ENCODE measurements at regions not wholly inside any gene's neighbourhood (a gene's known extent, or its start where the extent isn't known, plus 50 kb on each side); places are given as distances from the start of the nearest gene placed in this dataset.

DNA sequence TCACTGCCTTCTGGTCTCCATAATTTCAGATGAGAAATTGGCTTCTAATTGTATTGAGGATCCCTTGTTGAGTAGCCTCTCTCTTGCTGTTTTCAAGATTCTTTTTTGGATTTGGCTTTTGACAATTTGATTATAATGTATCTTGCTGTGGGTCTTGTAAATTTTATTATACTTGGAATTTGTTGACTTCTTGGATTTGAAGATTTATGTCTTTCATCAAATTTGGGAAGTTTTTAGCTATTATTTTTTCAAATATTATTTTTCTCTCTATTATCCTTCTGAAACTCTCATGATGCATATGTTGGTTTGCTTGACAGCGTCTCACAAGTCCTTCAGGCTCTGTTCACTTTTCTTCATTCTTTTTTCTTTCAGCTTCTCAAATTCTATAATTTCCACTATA is 126.1 kb downstream of the C1orf94 start:
- H3K23me2 ChIP-seq (ENCODE audit: insufficient read length, low read depth, low read length, poor library complexity, severe bottlenecking): no peaks in the 10 kb centered on the region
- H3K27ac ChIP-seq (ENCODE audit: insufficient read length, low read depth, low read length): no peak overlapping the region
- no peak for DNase-seq
- no peak overlapping the region for H3K4ac ChIP-seq (ENCODE audit: low read depth, low read length)
- H3K27me3 ChIP-seq (ENCODE audit: insufficient read depth, low read length): no peaks in the 10 kb centered on the region
- H3K9me3 Mint-ChIP-seq: peaks cover 12 to 21% of the 10 kb centered on the region in 2 experiments
- no peak overlapping the region for H2BK5ac ChIP-seq (ENCODE audit: insufficient read length, low read length)
- WGBS (ENCODE audit: extremely low coverage, insufficient read length, low lambda C conversion rate): no CpG with 5 or more reads among the region's 1 CpG
- H3K4me3 Mint-ChIP-seq: no peak overlapping the region
- H3K27me3 Mint-ChIP-seq (ENCODE audit: low read depth): peaks cover 8% of the 10 kb centered on the region
- H2BK12ac ChIP-seq (ENCODE audit: insufficient read length, low read depth, low read length): no peak overlapping the region
- no peak overlapping the region for H2AFZ ChIP-seq (ENCODE audit: low read length)
- H4K5ac ChIP-seq (ENCODE audit: insufficient read length, low read depth, low read length): no peak overlapping the region
- TF ChIP-seq, protein P1, sequence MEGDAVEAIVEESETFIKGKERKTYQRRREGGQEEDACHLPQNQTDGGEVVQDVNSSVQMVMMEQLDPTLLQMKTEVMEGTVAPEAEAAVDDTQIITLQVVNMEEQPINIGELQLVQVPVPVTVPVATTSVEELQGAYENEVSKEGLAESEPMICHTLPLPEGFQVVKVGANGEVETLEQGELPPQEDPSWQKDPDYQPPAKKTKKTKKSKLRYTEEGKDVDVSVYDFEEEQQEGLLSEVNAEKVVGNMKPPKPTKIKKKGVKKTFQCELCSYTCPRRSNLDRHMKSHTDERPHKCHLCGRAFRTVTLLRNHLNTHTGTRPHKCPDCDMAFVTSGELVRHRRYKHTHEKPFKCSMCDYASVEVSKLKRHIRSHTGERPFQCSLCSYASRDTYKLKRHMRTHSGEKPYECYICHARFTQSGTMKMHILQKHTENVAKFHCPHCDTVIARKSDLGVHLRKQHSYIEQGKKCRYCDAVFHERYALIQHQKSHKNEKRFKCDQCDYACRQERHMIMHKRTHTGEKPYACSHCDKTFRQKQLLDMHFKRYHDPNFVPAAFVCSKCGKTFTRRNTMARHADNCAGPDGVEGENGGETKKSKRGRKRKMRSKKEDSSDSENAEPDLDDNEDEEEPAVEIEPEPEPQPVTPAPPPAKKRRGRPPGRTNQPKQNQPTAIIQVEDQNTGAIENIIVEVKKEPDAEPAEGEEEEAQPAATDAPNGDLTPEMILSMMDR (conservative IDR thresholded peaks at IDR 0.05): no peak
- H3K56ac ChIP-seq (ENCODE audit: insufficient read length, low read depth, low read length): no peak overlapping the region
- H3K36me3 Mint-ChIP-seq (ENCODE audit: insufficient read depth in 1 of 3, low read depth in 3 of 3): peaks cover 0 to 12% (median 2%) of the 10 kb centered on the region in 3 experiments; a peak in 3 of 7 replicates
- no peak overlapping the region for H3K4me2 ChIP-seq (ENCODE audit: insufficient read depth, insufficient read length, low read length)
- no peaks in the 10 kb centered on the region for H3K4me1 ChIP-seq (ENCODE audit: insufficient read depth, low read length)
- H3T11ph ChIP-seq (ENCODE audit: low read length): no peak overlapping the region
- no peak overlapping the region for H2BK15ac ChIP-seq (ENCODE audit: low read depth, low read length)
- no peak overlapping the region for H3K23ac ChIP-seq (ENCODE audit: insufficient read length, low read depth, low read length)
- no peak overlapping the region for H2BK120ac ChIP-seq (ENCODE audit: low read depth, low read length, poor library complexity, severe bottlenecking)
- no peaks in the 10 kb centered on the region for H3K79me1 ChIP-seq (ENCODE audit: insufficient read depth, low read depth, low read length, poor library complexity, severe bottlenecking)
- H3K4me1 Mint-ChIP-seq: no peaks in the 10 kb centered on the region
- no peaks in the 10 kb centered on the region for H3K79me2 ChIP-seq (ENCODE audit: insufficient read depth, low read length)
- no peak overlapping the region for H4K91ac ChIP-seq (ENCODE audit: insufficient read length, low read depth, low read length)
- H4K8ac ChIP-seq (replicated peaks; ENCODE audit: insufficient read length, low read depth, low read length): no peak overlapping the region
- no peaks in the 10 kb centered on the region for H4K20me1 ChIP-seq (ENCODE audit: control insufficient read depth, insufficient read depth, insufficient read length)
- H3K9me3 ChIP-seq (ENCODE audit: control insufficient read depth, low read depth, low read length): no peaks in the 10 kb centered on the region
- H3K14ac ChIP-seq (ENCODE audit: insufficient read depth, low read length): no peak overlapping the region
- no peak overlapping the region for H2BK20ac ChIP-seq (ENCODE audit: low read depth, low read length, poor library complexity, severe bottlenecking)
- H3K18ac ChIP-seq (ENCODE audit: insufficient read length, low read depth, low read length): no peak overlapping the region
- no peak overlapping the region for H2AK5ac ChIP-seq (ENCODE audit: insufficient read length, low read length)
- H3K27ac Mint-ChIP-seq: no peak overlapping the region
- H3K9ac ChIP-seq (ENCODE audit: extremely low read depth, insufficient read length, low read length): no peak overlapping the region

Measured in H9 (cell line).